BJ (cell line): ENCODE measurements at regions not wholly inside any gene's neighbourhood (a gene's known extent, or its start where the extent isn't known, plus 50 kb on each side); places are given as distances from the start of the nearest gene placed in this dataset.

ENCODE experiments used
- CTCF ChIA-PET: fragments of 350-600 bp; formaldehyde crosslinking; extraction: SDS; loops from one replicate; lab custom pipeline; 2021; ENCODE audit warnings: antibody characterized with exemption, inconsistent platforms; lab: Yijun Ruan, JAX
- POLR2A ChIA-PET: fragments of 300-600 bp; sonication (Branson Sonifier 250); formaldehyde crosslinking; extraction: SDS; loops from one replicate; lab custom pipeline; 2021; ENCODE audit warnings: antibody characterized with exemption; lab: Charles Lee
- DNase-seq: peaks from one replicate; pipeline ENCODE4 v3.0.0-alpha.2; 2011; ENCODE audit warnings: low read depth
- H3K27me3 ChIP-seq: 2 replicates; pipeline ENCODE4 v1.6.0; 2011; ENCODE audit warnings: low read length; ENCODE audit not compliant: control insufficient read depth, insufficient read depth
- H3K36me3 ChIP-seq: 2 replicates; pipeline ENCODE4 v1.5.1; 2011; ENCODE audit warnings: low read length; ENCODE audit not compliant: control insufficient read depth, insufficient read depth
- H3K4me3 ChIP-seq: 2 replicates; pipeline ENCODE4 v1.5.1; 2011; ENCODE audit warnings: low read depth, mild to moderate bottlenecking, control low read depth, low read length
- TF ChIP-seq, protein P1 (sequence below): IDR thresholded peaks from 2 replicates; pipeline ENCODE4 v1.5.1; 2011; ENCODE audit warnings: low read depth, mild to moderate bottlenecking, control low read depth, inconsistent platforms, low read length, moderate library complexity; ENCODE audit not compliant: insufficient read depth

DNA sequence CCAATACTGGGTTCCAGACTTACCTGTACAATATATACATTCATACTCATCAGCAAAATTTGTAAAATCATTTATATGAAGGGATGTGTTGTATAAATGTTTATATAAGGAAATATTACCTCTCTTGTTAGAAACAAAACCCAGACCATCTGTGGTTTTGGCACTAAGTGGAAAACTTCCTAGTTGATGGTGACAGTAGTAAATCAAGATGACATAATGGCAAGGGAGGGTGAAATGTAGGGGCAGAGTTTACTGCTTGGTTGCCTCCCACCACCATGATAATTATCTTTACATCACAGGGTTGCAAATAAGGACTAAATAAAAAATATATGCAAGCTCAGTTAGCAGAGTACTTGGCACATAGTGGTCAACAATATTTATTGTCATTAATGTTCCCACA lies 365.3 kb upstream of the TEX13C start:
- Histone ChIP-seq H3K27me3 (no peaks in the 10 kb centered on the region), H3K4me3 (no peak overlapping the region), H3K36me3 (no peaks in the 10 kb centered on the region)
- TF ChIP-seq, protein P1, sequence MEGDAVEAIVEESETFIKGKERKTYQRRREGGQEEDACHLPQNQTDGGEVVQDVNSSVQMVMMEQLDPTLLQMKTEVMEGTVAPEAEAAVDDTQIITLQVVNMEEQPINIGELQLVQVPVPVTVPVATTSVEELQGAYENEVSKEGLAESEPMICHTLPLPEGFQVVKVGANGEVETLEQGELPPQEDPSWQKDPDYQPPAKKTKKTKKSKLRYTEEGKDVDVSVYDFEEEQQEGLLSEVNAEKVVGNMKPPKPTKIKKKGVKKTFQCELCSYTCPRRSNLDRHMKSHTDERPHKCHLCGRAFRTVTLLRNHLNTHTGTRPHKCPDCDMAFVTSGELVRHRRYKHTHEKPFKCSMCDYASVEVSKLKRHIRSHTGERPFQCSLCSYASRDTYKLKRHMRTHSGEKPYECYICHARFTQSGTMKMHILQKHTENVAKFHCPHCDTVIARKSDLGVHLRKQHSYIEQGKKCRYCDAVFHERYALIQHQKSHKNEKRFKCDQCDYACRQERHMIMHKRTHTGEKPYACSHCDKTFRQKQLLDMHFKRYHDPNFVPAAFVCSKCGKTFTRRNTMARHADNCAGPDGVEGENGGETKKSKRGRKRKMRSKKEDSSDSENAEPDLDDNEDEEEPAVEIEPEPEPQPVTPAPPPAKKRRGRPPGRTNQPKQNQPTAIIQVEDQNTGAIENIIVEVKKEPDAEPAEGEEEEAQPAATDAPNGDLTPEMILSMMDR, result no peak
- CTCF ChIA-PET, result no interaction called here
- no peak for DNase-seq
- POLR2A ChIA-PET, result no interaction called here

DNA sequence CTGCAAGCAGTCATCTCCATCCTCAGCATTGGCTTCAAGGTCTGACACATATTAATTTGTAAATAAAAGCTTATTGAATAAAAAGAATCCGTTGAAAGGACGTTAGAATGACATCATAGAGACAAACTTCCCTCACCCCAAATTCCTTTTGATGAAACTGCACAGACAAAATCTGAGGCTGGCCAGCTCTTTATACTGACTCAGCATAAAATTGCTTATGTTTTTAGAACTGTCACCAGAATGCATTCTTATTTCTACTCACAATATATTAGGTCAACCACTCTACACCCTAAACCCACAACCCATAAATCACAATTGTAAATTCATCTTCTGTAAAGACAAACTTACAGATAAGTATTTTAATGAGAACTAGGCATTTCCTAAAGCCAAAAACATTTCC lies 359.2 kb upstream of the TEX13C start:
- TF ChIP-seq, protein P1, result no peak
- CTCF ChIA-PET, result no interaction called here

DNA sequence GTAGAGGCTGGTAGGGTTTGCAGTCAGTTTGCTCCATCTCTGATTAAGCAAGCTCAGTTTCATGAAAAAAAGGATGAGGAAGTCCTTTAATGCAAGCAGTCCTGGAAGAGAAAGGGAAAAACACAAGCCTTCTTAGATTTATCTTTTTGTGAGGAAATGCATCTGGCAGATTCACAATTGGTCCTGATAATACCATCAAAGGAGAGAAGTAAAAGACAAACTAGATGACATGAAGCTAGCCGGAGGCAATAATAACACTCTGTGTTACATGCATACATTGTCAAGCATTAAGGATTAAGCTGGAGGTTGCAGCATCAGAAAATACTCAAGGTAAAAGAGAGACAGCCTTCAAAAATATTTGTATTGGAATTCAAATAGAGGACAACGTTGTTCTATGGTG lies 356.0 kb upstream of the TEX13C start, which contains the start of gene TENM1:
TSS of gene TENM1 (minus strand) at position 101 of the 400 bp plus-strand sequence.
- H3K4me3 ChIP-seq, result no peak within 1 kb of the TSS
- DNase-seq, result no peak
- ChIA-PET CTCF (no interaction called here), POLR2A (no interaction called here)
- TF ChIP-seq, protein P1, result no peak
- H3K27me3 ChIP-seq, result no peaks in the 10 kb centered on the region
- H3K36me3 ChIP-seq, result no peaks in the 10 kb centered on the region

More for the DNA sequence above, 359.2 kb upstream of the TEX13C start:
- Histone ChIP-seq H3K36me3 (no peaks in the 10 kb centered on the region), H3K4me3 (no peak overlapping the region), H3K27me3 (no peaks in the 10 kb centered on the region)
- POLR2A ChIA-PET, result no interaction called here
- no peak for DNase-seq

DNA sequence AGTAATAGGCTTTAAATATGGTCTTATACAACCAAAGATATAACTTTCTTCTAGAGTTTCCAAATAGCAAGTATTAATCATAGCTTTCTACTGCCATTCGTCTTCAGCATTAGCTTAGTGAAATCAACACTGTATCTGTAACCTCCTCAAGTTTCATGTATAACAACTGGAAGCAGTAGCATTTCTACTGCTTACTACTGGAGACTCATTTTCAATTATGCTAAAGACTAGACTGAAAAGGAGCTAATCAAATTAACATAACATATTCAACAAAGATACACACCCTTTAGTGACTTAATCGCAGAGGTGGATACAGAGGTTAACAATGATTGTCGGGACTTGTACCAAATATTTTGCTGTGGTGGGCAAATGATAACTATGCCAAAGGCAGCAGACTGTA lies 344.2 kb upstream of the TEX13C start:
- Histone ChIP-seq H3K27me3 (no peaks in the 10 kb centered on the region), H3K36me3 (no peaks in the 10 kb centered on the region), H3K4me3 (no peak overlapping the region)
- ChIA-PET POLR2A (no interaction called here), CTCF (no interaction called here)
- DNase-seq, result no peak
- TF ChIP-seq, protein P1, result no peak

DNA sequence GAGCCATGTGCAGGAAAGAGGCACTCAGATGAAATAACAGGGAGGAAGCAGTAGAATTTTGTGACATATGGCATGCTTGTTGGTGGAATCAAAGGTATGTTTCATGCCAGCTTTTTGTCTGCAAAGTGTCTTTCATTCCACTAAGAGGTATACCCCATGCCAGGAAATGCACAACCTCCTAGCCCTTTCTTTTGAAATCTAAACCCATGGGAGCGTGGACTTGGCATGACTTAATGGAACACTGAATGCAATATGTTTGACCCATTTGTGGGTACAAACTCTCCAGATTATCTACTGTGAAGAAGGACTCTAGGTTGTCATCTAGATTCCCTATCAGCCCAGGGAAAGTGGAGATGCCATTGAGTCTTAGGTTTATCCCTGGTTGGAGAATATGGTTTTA lies 338.3 kb upstream of the TEX13C start:
- ChIA-PET POLR2A (no interaction called here), CTCF (no interaction called here)
- TF ChIP-seq, protein P1, result no peak
- Histone ChIP-seq H3K4me3 (no peak overlapping the region), H3K36me3 (no peaks in the 10 kb centered on the region), H3K27me3 (no peaks in the 10 kb centered on the region)
- DNase-seq, result no peak
